Activated CD8-positive, alpha-beta memory T cell treated with anti-CD3 and anti-CD28 coated beads, Interleukin-2, amount 50 U/mL, for 48 hours (primary cell): ENCODE measurements at regions not wholly inside any gene's neighbourhood (a gene's known extent, or its start where the extent isn't known, plus 50 kb on each side); places are given as distances from the start of the nearest gene placed in this dataset.

ENCODE experiments used
- DNase-seq: peaks from one replicate; pipeline ENCODE4 v3.0.0-alpha.2; 2020

GRCh38 chr21:20617130-20617529, 381.1 kb upstream of the NCAM2 start:
- no peak for DNase-seq

DNA sequence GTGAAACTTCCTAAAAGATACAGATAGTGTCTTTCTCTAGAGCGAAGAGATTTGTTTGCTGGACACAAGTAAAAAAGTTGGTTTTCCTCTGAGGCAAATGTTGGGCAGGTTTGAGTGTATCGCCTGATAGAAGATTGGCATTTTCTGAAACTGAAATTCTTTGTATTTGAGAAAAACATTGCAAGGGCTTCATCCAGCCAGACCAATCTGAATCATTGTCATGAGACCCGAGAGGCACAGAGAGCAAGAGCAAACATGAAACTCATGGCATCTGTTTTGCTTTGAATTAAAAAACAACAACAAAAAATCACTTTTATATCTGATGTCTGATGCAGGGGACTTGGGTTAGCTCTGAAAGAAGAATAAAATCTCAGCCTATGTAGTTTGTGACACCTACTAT, 379.3 kb upstream of the NCAM2 start:
- DNase-seq = no peak

- DNase-seq = no peak
Observed at GRCh38 chr21:20627594-20627993, 370.6 kb upstream of the NCAM2 start.

DNA sequence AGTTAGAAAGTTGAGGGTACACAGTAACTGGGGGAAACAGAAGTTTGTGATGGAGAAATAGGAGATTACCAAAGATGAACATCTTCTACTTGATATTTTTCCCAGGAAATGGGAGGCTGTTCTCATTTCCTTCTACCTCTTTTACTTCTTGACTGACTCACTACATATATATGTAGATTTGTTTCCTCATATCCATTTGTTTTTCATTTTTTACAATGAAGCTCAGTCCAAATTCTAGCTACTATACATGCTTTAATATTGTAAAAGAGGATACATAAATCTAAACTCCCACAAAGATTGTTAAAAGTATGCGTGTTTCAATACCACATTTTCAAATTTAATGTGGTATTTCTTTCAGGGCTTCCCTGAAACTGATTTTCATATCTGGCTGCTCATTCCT, 366.6 kb upstream of the NCAM2 start:
- DNase-seq = no peak

GRCh38 chr21:20639026-20639425, 359.2 kb upstream of the NCAM2 start:
- no peak for DNase-seq

- no peak for DNase-seq
Observed at GRCh38 chr21:20641241-20641640, 357.0 kb upstream of the NCAM2 start.

GRCh38 chr21:20642681-20643080, 355.5 kb upstream of the NCAM2 start:
- no peak for DNase-seq

DNA sequence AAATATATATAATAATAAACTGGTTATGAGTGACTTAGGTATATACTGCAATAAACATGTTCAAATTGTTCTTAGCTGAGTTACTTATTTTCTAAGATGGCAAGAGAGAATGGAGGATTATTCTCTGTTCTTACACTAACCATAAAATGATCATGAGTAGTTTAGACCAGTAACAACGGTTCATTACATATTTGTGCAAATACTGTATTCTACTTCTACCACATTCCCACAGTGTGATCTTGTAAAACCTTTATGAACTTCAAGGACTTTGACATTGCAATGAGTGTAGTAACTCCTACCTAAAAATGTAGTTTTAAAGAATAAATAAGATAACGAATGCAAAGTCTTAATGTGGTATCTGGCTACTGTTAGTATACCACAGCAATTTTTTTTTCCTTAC, 353.7 kb upstream of the NCAM2 start:
- no peak for DNase-seq

DNA sequence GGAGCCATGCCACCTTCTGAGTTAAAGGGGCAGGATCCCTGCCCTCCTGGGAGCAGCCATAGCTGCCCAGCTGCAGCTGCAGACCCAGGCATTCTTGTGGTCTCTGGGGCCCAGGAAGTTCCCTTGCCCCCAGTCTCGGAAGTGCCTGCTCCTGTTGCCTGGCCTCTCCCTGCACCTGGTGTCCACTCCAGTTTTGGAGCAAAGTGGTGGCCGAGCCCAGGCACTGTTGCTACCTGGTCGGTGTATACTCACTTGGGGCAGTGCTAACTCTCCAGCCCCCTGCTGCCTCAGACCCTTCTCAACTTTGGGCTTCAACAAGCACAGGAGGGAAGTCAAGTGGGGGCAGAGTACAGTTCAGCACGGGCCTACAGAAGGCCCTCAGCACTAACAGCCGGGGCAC, 352.9 kb upstream of the NCAM2 start:
- DNase-seq = no peak

GRCh38 chr21:20646431-20647165, 351.6 kb upstream of the NCAM2 start:
- no peak for DNase-seq

GRCh38 chr21:20647607-20648006, 350.6 kb upstream of the NCAM2 start:
- no peak for DNase-seq

GRCh38 chr21:20649231-20649630, 349.0 kb upstream of the NCAM2 start:
- no peak for DNase-seq

- DNase-seq = no peak
Observed at GRCh38 chr21:20652846-20653245, 345.4 kb upstream of the NCAM2 start.

DNA sequence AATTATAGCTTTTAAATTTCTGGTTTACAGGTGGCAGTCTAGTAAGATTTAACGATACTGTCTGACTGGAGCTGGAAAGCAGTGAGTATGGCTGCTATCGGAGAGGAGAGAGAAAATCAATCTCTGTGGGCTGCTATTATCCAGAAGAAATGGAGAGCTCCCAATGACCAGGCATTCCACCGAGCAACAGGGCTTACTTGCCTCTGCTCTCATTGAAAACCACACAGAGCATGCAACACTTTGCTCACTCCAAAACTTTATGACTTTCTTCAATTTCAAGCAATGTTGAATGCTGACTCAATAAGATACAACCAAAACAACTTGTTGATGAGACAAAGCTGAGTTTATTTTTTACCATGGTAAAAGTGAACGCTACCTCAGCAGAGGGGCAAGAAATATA, 337.0 kb upstream of the NCAM2 start:
- no peak for DNase-seq

GRCh38 chr21:20661745-20662422, 336.3 kb upstream of the NCAM2 start:
- DNase-seq = no peak

- no peak for DNase-seq
Observed at GRCh38 chr21:20662514-20662913, 335.7 kb upstream of the NCAM2 start.

DNA sequence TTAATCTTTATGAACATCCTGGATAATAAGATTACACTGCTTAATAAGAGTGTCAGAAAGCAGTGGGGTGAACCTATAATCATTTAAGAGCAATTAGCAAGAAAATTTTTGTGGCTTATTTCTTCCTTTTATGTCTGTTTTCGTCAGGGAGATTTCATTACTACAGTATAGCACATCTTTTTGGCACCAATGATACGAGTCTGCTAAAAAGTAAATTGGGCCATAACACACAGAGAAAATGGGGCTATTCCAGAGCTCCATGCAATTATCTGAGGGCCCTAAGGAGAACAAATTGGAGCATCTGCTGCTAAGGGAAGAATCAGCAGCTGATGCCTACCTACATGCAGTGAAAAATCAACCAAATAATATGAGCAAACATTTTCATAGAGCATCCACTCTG, 330.3 kb upstream of the NCAM2 start:
- no peak for DNase-seq

- DNase-seq = no peak
Observed at GRCh38 chr21:20685475-20685874, 312.7 kb upstream of the NCAM2 start.

DNA sequence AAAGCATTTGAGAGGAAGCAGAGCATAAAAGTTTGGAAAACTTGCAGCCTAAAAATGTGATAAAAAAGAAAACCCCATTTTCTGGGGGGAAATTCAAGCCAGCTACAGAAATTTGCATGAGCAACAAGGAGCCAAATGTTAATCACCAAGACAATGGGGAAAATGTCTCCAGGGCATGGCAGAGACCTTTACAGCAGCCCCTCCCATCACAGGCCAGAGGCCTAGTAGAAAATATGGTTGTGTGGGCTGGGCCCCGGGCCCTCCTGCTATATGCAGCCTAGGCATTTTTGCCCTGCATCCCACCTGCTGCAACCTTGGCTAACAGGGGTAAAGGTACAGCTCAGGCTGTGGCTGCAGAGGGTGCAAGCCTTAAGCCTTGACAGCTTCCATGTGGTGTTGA, 299.6 kb upstream of the NCAM2 start:
- no peak for DNase-seq

GRCh38 chr21:20701235-20701634, 297.0 kb upstream of the NCAM2 start:
- no peak for DNase-seq

GRCh38 chr21:20703112-20703767, 295.0 kb upstream of the NCAM2 start:
- no peak for DNase-seq

DNA sequence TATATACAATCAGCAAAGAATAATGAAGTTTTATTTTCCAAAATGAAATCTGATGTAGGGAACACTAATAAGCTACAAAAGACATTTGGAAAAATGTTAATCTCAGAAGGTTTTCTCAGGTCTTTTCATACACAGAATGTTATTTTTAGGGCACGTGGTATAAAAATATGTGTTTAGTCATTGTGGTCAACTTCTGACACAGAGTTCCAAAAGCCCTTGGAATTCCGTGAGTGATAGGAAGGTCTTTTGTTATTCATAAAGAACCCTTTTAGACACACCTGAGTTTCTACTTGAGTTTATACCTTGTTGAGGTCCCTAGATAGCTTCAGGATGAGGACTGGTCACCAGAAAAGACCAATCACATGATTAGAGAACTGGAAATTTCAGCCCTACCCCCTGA, 277.6 kb upstream of the NCAM2 start:
- no peak for DNase-seq

DNA sequence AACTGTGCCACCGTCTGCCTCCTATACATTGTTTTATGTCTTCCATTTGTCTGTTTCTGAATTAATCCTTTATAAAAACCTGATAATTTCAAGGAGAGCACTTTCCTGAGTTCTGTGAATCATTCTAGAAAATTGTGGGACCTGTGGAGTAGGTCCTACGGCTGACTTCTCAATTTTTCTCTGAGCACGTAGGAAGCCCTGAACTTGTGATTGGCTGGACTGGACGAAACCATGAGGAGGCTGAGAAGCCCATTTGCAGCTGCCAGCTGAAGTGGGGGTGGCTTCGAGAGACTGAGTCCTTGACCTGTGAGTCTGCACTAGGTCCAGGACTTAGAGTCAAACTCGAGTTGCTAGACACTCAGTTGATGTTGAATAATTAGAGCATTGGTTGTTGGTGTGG, 277.1 kb upstream of the NCAM2 start:
- no peak for DNase-seq

DNA sequence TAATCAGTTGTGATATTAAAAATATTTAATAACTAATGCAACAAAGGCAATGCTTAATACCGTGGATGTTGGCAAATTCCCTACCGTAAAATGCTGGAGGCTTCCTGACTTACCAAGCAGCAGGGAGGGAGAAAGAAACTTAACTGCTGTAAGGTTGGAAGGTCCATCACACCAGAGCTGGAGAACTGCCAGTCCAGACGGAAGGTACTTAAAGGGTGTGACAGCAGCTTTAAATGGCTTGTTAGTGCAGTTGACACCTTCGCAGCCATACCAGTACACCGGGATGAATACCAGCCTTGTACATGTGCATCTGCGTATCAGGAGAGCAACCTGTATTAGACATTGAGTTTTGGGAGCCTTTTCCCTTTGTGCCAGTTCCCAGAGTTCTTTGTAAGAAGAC, 269.5 kb upstream of the NCAM2 start:
- DNase-seq = no peak
